ENCODE measurements at regions not wholly inside any gene's neighbourhood (a gene's known extent, or its start where the extent isn't known, plus 50 kb on each side); places are given as distances from the start of the nearest gene placed in this dataset.

- no peak overlapping the region for H3K23ac ChIP-seq (ENCODE audit: low read length in 2 of 2)
- H2AFZ ChIP-seq (ENCODE audit: low read depth, low read length), result no peak overlapping the region
- no peaks in the 10 kb centered on the region for H3K9me3 ChIP-seq (ENCODE audit: control insufficient read depth, low read length)
- peaks cover 2% of the 10 kb centered on the region for H3K4me1 ChIP-seq (ENCODE audit: control insufficient read depth, insufficient read depth, low read depth, low read length)
- H2AK5ac ChIP-seq (ENCODE audit: low read length, severe bottlenecking), result no peak overlapping the region
- H4K8ac ChIP-seq (ENCODE audit: low read length), result no peak overlapping the region
- no peak overlapping the region for H3K27ac ChIP-seq (ENCODE audit: low read length, poor library complexity, severe bottlenecking)
- DNase-seq, result no peak
- H3K36me3 ChIP-seq (ENCODE audit: control insufficient read depth in 1 of 2, insufficient read depth in 2 of 2, low read depth in 1 of 2, low read length in 2 of 2), result no peaks in the 10 kb centered on the region
- H2BK120ac ChIP-seq (ENCODE audit: low read depth, low read length), result no peak overlapping the region
- no peak overlapping the region for H3K4me2 ChIP-seq (ENCODE audit: low read length, poor library complexity, severe bottlenecking)
- no peak overlapping the region for H3K14ac ChIP-seq (ENCODE audit: low read length in 2 of 2)
- no peak overlapping the region for H3K4me3 ChIP-seq (ENCODE audit: insufficient read depth in 1 of 2, low read depth in 1 of 2, low read length in 2 of 2)
- peaks cover 0 to 6% of the 10 kb centered on the region in 2 experiments for H3K27me3 ChIP-seq (ENCODE audit: control insufficient read depth in 1 of 2, insufficient read depth in 1 of 2, low read length in 2 of 2)
- H2BK5ac ChIP-seq (ENCODE audit: low read depth, low read length, poor library complexity, severe bottlenecking), result no peak overlapping the region
- 90% methylated on average over 10 of the region's 10 CpGs for WGBS
- no peaks in the 10 kb centered on the region for H3K79me1 ChIP-seq (replicated peaks; ENCODE audit: low read length, poor library complexity, severe bottlenecking)
- H4K91ac ChIP-seq (ENCODE audit: low read length), result no peak overlapping the region
- H3K9ac ChIP-seq (ENCODE audit: low read length), result no peak overlapping the region
- no peak overlapping the region for H3K4ac ChIP-seq (ENCODE audit: low read depth in 1 of 2, low read length in 2 of 2)
- H2BK15ac ChIP-seq (ENCODE audit: low read depth, poor library complexity, severe bottlenecking), result no peak overlapping the region
- H2BK12ac ChIP-seq (ENCODE audit: low read length in 2 of 2), result no peak overlapping the region
- no peak overlapping the region for H3K18ac ChIP-seq (ENCODE audit: low read depth in 1 of 2, low read length in 2 of 2)
These were observed 126.1 kb upstream of the SNTG2 start for GRCh38 chr2:824524-824923.

- no peak overlapping the region for H3K4me3 ChIP-seq (ENCODE audit: insufficient read depth in 1 of 2, low read depth in 1 of 2, low read length in 2 of 2)
- H2BK120ac ChIP-seq (ENCODE audit: low read depth, low read length), result no peak overlapping the region
- H2AK5ac ChIP-seq (ENCODE audit: low read length, severe bottlenecking), result no peak overlapping the region
- 87% methylated on average over 19 of the region's 19 CpGs for WGBS
- no peak overlapping the region for H2BK12ac ChIP-seq (ENCODE audit: low read length in 2 of 2)
- H3K79me1 ChIP-seq (replicated peaks; ENCODE audit: low read length, poor library complexity, severe bottlenecking), result no peaks in the 10 kb centered on the region
- H3K4me2 ChIP-seq (ENCODE audit: low read length, poor library complexity, severe bottlenecking), result no peak overlapping the region
- no peaks in the 10 kb centered on the region for H3K9me3 ChIP-seq (ENCODE audit: control insufficient read depth, low read length)
- H3K27ac ChIP-seq (ENCODE audit: low read length, poor library complexity, severe bottlenecking), result no peak overlapping the region
- no peak overlapping the region for H3K4ac ChIP-seq (ENCODE audit: low read depth in 1 of 2, low read length in 2 of 2)
- H3K18ac ChIP-seq (ENCODE audit: low read depth in 1 of 2, low read length in 2 of 2), result no peak overlapping the region
- no peak overlapping the region for H2AFZ ChIP-seq (ENCODE audit: low read depth, low read length)
- no peak for DNase-seq
- no peak overlapping the region for H3K23ac ChIP-seq (ENCODE audit: low read length in 2 of 2)
- no peak overlapping the region for H2BK5ac ChIP-seq (ENCODE audit: low read depth, low read length, poor library complexity, severe bottlenecking)
- H2BK15ac ChIP-seq (ENCODE audit: low read depth, poor library complexity, severe bottlenecking), result no peak overlapping the region
- H3K27me3 ChIP-seq (ENCODE audit: control insufficient read depth in 1 of 2, insufficient read depth in 1 of 2, low read length in 2 of 2), result no peaks in the 10 kb centered on the region
- no peak overlapping the region for H4K91ac ChIP-seq (ENCODE audit: low read length)
- no peak overlapping the region for H3K9ac ChIP-seq (ENCODE audit: low read length)
- no peak overlapping the region for H3K14ac ChIP-seq (ENCODE audit: low read length in 2 of 2)
- H3K4me1 ChIP-seq (ENCODE audit: control insufficient read depth, insufficient read depth, low read depth, low read length), result peaks cover 2% of the 10 kb centered on the region
- H3K36me3 ChIP-seq (ENCODE audit: control insufficient read depth in 1 of 2, insufficient read depth in 2 of 2, low read depth in 1 of 2, low read length in 2 of 2), result no peaks in the 10 kb centered on the region
- no peak overlapping the region for H4K8ac ChIP-seq (ENCODE audit: low read length)
These were observed 129.1 kb upstream of the SNTG2 start for GRCh38 chr2:821546-821945.

GRCh38 chr2:819601-820000 lies 131.0 kb upstream of the SNTG2 start:
- Histone ChIP-seq H2AK5ac (ENCODE audit: low read length, severe bottlenecking) (no peak overlapping the region), H2BK15ac (ENCODE audit: low read depth, poor library complexity, severe bottlenecking) (no peak overlapping the region), H2AFZ (ENCODE audit: low read depth, low read length) (no peak overlapping the region), H3K79me1 (replicated peaks; ENCODE audit: low read length, poor library complexity, severe bottlenecking) (no peaks in the 10 kb centered on the region), H3K27ac (ENCODE audit: low read length, poor library complexity, severe bottlenecking) (no peak overlapping the region), H3K4me2 (ENCODE audit: low read length, poor library complexity, severe bottlenecking) (no peak overlapping the region), H2BK120ac (ENCODE audit: low read depth, low read length) (no peak overlapping the region), H3K27me3 (ENCODE audit: control insufficient read depth in 1 of 2, insufficient read depth in 1 of 2, low read length in 2 of 2) (no peaks in the 10 kb centered on the region), H3K14ac (ENCODE audit: low read length in 2 of 2) (no peak overlapping the region), H2BK5ac (ENCODE audit: low read depth, low read length, poor library complexity, severe bottlenecking) (no peak overlapping the region), H3K4me1 (ENCODE audit: control insufficient read depth, insufficient read depth, low read depth, low read length) (peaks cover 2% of the 10 kb centered on the region), H3K18ac (ENCODE audit: low read depth in 1 of 2, low read length in 2 of 2) (no peak overlapping the region), H3K36me3 (ENCODE audit: control insufficient read depth in 1 of 2, insufficient read depth in 2 of 2, low read depth in 1 of 2, low read length in 2 of 2) (no peaks in the 10 kb centered on the region), H4K8ac (ENCODE audit: low read length) (no peak overlapping the region), H3K9me3 (ENCODE audit: control insufficient read depth, low read length) (no peaks in the 10 kb centered on the region), H3K23ac (ENCODE audit: low read length in 2 of 2) (no peak overlapping the region), H4K91ac (ENCODE audit: low read length) (no peak overlapping the region), H2BK12ac (ENCODE audit: low read length in 2 of 2) (no peak overlapping the region), H3K4me3 (ENCODE audit: insufficient read depth in 1 of 2, low read depth in 1 of 2, low read length in 2 of 2) (no peak overlapping the region), H3K9ac (ENCODE audit: low read length) (no peak overlapping the region), H3K4ac (ENCODE audit: low read depth in 1 of 2, low read length in 2 of 2) (no peak overlapping the region)
- WGBS, result 91% methylated on average over 6 of the region's 7 CpGs
- DNase-seq, result no peak

GRCh38 chr2:819121-819520 lies 131.5 kb upstream of the SNTG2 start:
- no peak overlapping the region for H2BK12ac ChIP-seq (ENCODE audit: low read length in 2 of 2)
- no peaks in the 10 kb centered on the region for H3K36me3 ChIP-seq (ENCODE audit: control insufficient read depth in 1 of 2, insufficient read depth in 2 of 2, low read depth in 1 of 2, low read length in 2 of 2)
- no peak for DNase-seq
- no peaks in the 10 kb centered on the region for H3K79me1 ChIP-seq (replicated peaks; ENCODE audit: low read length, poor library complexity, severe bottlenecking)
- H4K8ac ChIP-seq (ENCODE audit: low read length), result no peak overlapping the region
- H3K4me1 ChIP-seq (ENCODE audit: control insufficient read depth, insufficient read depth, low read depth, low read length), result peaks cover 2% of the 10 kb centered on the region
- H3K9me3 ChIP-seq (ENCODE audit: control insufficient read depth, low read length), result no peaks in the 10 kb centered on the region
- H2AK5ac ChIP-seq (ENCODE audit: low read length, severe bottlenecking), result no peak overlapping the region
- H2BK120ac ChIP-seq (ENCODE audit: low read depth, low read length), result no peak overlapping the region
- no peak overlapping the region for H3K14ac ChIP-seq (ENCODE audit: low read length in 2 of 2)
- no peak overlapping the region for H3K4me3 ChIP-seq (ENCODE audit: insufficient read depth in 1 of 2, low read depth in 1 of 2, low read length in 2 of 2)
- H2AFZ ChIP-seq (ENCODE audit: low read depth, low read length), result no peak overlapping the region
- no peak overlapping the region for H3K4ac ChIP-seq (ENCODE audit: low read depth in 1 of 2, low read length in 2 of 2)
- no peak overlapping the region for H3K4me2 ChIP-seq (ENCODE audit: low read length, poor library complexity, severe bottlenecking)
- 93% methylated on average over 12 of the region's 12 CpGs for WGBS
- H3K9ac ChIP-seq (ENCODE audit: low read length), result no peak overlapping the region
- H3K27me3 ChIP-seq (ENCODE audit: control insufficient read depth in 1 of 2, insufficient read depth in 1 of 2, low read length in 2 of 2), result no peaks in the 10 kb centered on the region
- no peak overlapping the region for H3K23ac ChIP-seq (ENCODE audit: low read length in 2 of 2)
- H3K18ac ChIP-seq (ENCODE audit: low read depth in 1 of 2, low read length in 2 of 2), result no peak overlapping the region
- H3K27ac ChIP-seq (ENCODE audit: low read length, poor library complexity, severe bottlenecking), result no peak overlapping the region
- no peak overlapping the region for H2BK15ac ChIP-seq (ENCODE audit: low read depth, poor library complexity, severe bottlenecking)
- no peak overlapping the region for H2BK5ac ChIP-seq (ENCODE audit: low read depth, low read length, poor library complexity, severe bottlenecking)
- H4K91ac ChIP-seq (ENCODE audit: low read length), result no peak overlapping the region

Measured in mesenchymal stem cell (in vitro differentiated cells and primary cell).